ENCODE measurements at regions not wholly inside any gene's neighbourhood (a gene's known extent, or its start where the extent isn't known, plus 50 kb on each side); places are given as distances from the start of the nearest gene placed in this dataset.

- in situ Hi-C loops (cut with HindIII; ENCODE audit: low pct_ligation_motif_present, low sequenced_read_pairs): no loop called here
These were observed 161.1 kb upstream of the ZMIZ1 start for GRCh38 chr10:78907551-78908211.

GRCh38 chr10:78909221-78909620 is 159.5 kb upstream of the ZMIZ1 start:
- DNase-seq: no peak
- no peak overlapping the region for H3K4me3 ChIP-seq (ENCODE audit: low read depth, low read length)
- H3K27me3 ChIP-seq (replicated peaks): peaks cover 6% of the 10 kb centered on the region
- H3K27ac ChIP-seq: no peak overlapping the region
- H3K36me3 ChIP-seq (replicated peaks): no peaks in the 10 kb centered on the region
- in situ Hi-C loops (cut with HindIII; ENCODE audit: low pct_ligation_motif_present, low sequenced_read_pairs): no loop called here
- TF ChIP-seq CTCF (IDR thresholded peaks at IDR 0.05; ENCODE audit: low read depth, low read length, missing control alignments): no peak

More at GRCh38 chr10:78907551-78908211, 161.1 kb upstream of the ZMIZ1 start:
- DNase-seq: no peak
- TF ChIP-seq CTCF (IDR thresholded peaks at IDR 0.05; ENCODE audit: low read depth, low read length, missing control alignments): no peak
- Histone ChIP-seq H3K36me3 (replicated peaks) (no peaks in the 10 kb centered on the region), H3K4me3 (ENCODE audit: low read depth, low read length) (no peak overlapping the region), H3K27me3 (replicated peaks) (peaks cover 6% of the 10 kb centered on the region), H3K27ac (no peak overlapping the region)

GRCh38 chr10:78910021-78910420 is 158.7 kb upstream of the ZMIZ1 start:
- TF ChIP-seq CTCF (IDR thresholded peaks at IDR 0.05; ENCODE audit: low read depth, low read length, missing control alignments): no peak
- Histone ChIP-seq H3K36me3 (replicated peaks) (no peaks in the 10 kb centered on the region), H3K4me3 (ENCODE audit: low read depth, low read length) (no peak overlapping the region), H3K27ac (no peak overlapping the region), H3K27me3 (replicated peaks) (peaks cover 10% of the 10 kb centered on the region)
- in situ Hi-C loops (cut with HindIII; ENCODE audit: low pct_ligation_motif_present, low sequenced_read_pairs): no loop called here
- DNase-seq: no peak

- H3K27me3 ChIP-seq (replicated peaks): peaks cover 10% of the 10 kb centered on the region
- TF ChIP-seq CTCF (IDR thresholded peaks at IDR 0.05; ENCODE audit: low read depth, low read length, missing control alignments): no peak
- in situ Hi-C loops (cut with HindIII; ENCODE audit: low pct_ligation_motif_present, low sequenced_read_pairs): no loop called here
- no peak overlapping the region for H3K4me3 ChIP-seq (ENCODE audit: low read depth, low read length)
- H3K36me3 ChIP-seq (replicated peaks): no peaks in the 10 kb centered on the region
- no peak for DNase-seq
- H3K27ac ChIP-seq: no peak overlapping the region
These were observed 158.3 kb upstream of the ZMIZ1 start for GRCh38 chr10:78910476-78910875.

- no peak for DNase-seq
- Histone ChIP-seq H3K27me3 (replicated peaks) (peaks cover 8% of the 10 kb centered on the region), H3K4me3 (ENCODE audit: low read depth, low read length) (no peak overlapping the region), H3K36me3 (replicated peaks) (no peaks in the 10 kb centered on the region), H3K27ac (no peak overlapping the region)
- no peak for TF ChIP-seq CTCF (IDR thresholded peaks at IDR 0.05; ENCODE audit: low read depth, low read length, missing control alignments)
- in situ Hi-C loops (cut with HindIII; ENCODE audit: low pct_ligation_motif_present, low sequenced_read_pairs): no loop called here
These were observed 157.9 kb upstream of the ZMIZ1 start for GRCh38 chr10:78910886-78911285.

Data from brain microvascular endothelial cell (primary cell).